ENCODE measurements at regions not wholly inside any gene's neighbourhood (a gene's known extent, or its start where the extent isn't known, plus 50 kb on each side); places are given as distances from the start of the nearest gene placed in this dataset.

DNA sequence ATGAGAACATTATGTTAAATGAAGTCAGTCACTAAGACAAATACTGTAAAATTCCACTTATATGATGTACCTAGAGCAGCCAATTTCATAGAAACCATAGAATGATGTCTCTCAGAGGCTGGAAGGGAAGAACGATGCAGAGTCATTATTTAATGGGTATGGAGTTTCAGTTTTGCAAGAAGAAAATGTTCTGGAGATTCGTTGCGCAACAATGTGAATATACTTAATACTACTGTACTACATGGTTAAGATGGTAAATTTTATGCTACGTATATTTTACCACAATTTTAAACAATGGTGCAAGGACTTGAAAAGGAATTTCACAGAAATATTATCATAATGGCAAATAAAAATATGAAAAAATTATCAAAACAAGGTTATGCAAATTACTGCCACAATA, 972.6 kb downstream of the KCNMA1 start:
- Histone ChIP-seq H3K4me3 (no peak overlapping the region), H3K9me3 (replicated peaks) (no peaks in the 10 kb centered on the region), H3K27ac (replicated peaks) (no peak overlapping the region), H3K27me3 (ENCODE audit: low read depth) (no peaks in the 10 kb centered on the region), H3K4me1 (no peaks in the 10 kb centered on the region), H3K36me3 (no peaks in the 10 kb centered on the region)
- DNase-seq, result no peak
- TF ChIP-seq CTCF (IDR thresholded peaks at IDR 0.05; ENCODE audit: borderline replicate concordance), result no peak
- intact Hi-C loops (cut with micrococcal nuclease), result no loop called here

DNA sequence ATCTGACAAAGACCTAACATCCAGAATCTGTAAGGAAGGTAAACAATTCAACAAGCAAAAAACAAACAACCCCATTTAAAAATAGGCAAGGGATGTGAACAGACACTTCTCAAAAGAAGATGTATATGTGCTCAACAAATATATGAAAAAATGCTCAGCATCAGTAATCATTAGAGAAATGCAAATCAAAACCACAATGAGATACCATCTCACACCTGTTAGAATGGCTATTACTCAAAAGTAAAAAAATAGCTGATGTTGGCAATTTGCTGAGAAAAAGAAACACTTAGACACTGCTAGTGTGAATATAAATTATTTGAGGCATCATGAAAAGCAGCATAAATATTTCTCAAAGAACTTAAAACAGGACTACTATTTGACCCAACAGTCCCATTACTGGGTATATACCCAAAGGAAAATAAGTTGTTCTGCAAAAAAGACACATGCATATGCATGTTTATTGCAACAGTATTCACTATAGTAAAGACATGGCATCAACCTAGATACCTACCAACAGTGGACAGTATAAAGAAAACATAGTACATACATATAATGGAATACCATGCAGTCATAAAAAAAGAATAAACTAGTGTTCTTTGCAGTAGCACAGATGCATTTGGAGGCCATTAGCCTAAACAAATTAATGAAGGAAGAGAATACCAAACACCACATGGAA, 980.1 kb downstream of the KCNMA1 start:
- TF ChIP-seq CTCF (IDR thresholded peaks at IDR 0.05; ENCODE audit: borderline replicate concordance), result no peak
- H3K4me3 ChIP-seq, result no peak overlapping the region

GRCh38 chr10:76651154-76651553, 986.5 kb downstream of the KCNMA1 start:
- Histone ChIP-seq H3K36me3 (no peaks in the 10 kb centered on the region), H3K4me1 (no peaks in the 10 kb centered on the region), H3K27ac (replicated peaks) (no peak overlapping the region), H3K4me3 (no peak overlapping the region), H3K9me3 (replicated peaks) (no peaks in the 10 kb centered on the region), H3K27me3 (ENCODE audit: low read depth) (no peaks in the 10 kb centered on the region)
- intact Hi-C loops (cut with micrococcal nuclease), result no loop called here
- no peak for TF ChIP-seq CTCF (IDR thresholded peaks at IDR 0.05; ENCODE audit: borderline replicate concordance)
- no peak for DNase-seq

More for the DNA sequence above, 980.1 kb downstream of the KCNMA1 start:
- DNase-seq, result no peak
- H3K36me3 ChIP-seq, result no peaks in the 10 kb centered on the region
- no peak overlapping the region for H3K27ac ChIP-seq (replicated peaks)
- no peaks in the 10 kb centered on the region for H3K27me3 ChIP-seq (ENCODE audit: low read depth)
- peaks cover 8% of the 10 kb centered on the region for H3K9me3 ChIP-seq (replicated peaks)
- intact Hi-C loops (cut with micrococcal nuclease), result no loop called here
- H3K4me1 ChIP-seq, result no peaks in the 10 kb centered on the region

GRCh38 chr10:76649723-76650127, 987.9 kb downstream of the KCNMA1 start:
- H3K27ac ChIP-seq (replicated peaks), result no peak overlapping the region

DNA sequence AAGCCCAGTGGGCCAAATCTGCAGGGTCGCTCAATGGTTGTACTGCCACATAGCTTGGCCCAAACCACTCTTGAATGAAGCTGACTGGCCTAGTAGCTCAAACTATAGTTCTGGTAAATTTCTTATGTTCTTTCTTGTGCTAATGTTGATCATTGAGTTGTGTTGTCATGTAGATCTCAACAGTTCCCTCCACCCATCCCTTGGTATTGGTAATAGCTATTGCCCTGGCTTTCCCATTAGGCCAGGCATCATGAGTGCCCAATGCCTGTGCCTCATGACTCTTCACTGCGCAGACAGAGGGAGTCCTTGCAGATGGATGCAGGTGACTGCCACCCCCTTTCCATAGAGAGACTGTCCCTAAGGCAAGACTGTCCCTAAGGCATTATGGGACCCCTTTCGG, 988.4 kb downstream of the KCNMA1 start:
- Histone ChIP-seq H3K4me1 (no peaks in the 10 kb centered on the region), H3K4me3 (no peak overlapping the region), H3K9me3 (replicated peaks) (no peaks in the 10 kb centered on the region), H3K27ac (replicated peaks) (no peak overlapping the region), H3K36me3 (no peaks in the 10 kb centered on the region), H3K27me3 (ENCODE audit: low read depth) (no peaks in the 10 kb centered on the region)
- intact Hi-C loops (cut with micrococcal nuclease), result no loop called here
- no peak for TF ChIP-seq CTCF (IDR thresholded peaks at IDR 0.05; ENCODE audit: borderline replicate concordance)
- no peak for DNase-seq

More at GRCh38 chr10:76649723-76650127, 987.9 kb downstream of the KCNMA1 start:
- Histone ChIP-seq H3K4me1 (no peaks in the 10 kb centered on the region), H3K9me3 (replicated peaks) (no peaks in the 10 kb centered on the region), H3K36me3 (no peaks in the 10 kb centered on the region), H3K4me3 (no peak overlapping the region), H3K27me3 (ENCODE audit: low read depth) (no peaks in the 10 kb centered on the region)
- no peak for DNase-seq
- intact Hi-C loops (cut with micrococcal nuclease), result no loop called here
- no peak for TF ChIP-seq CTCF (IDR thresholded peaks at IDR 0.05; ENCODE audit: borderline replicate concordance)
